ENCODE measurements at regions not wholly inside any gene's neighbourhood (a gene's known extent, or its start where the extent isn't known, plus 50 kb on each side); places are given as distances from the start of the nearest gene placed in this dataset.

DNA sequence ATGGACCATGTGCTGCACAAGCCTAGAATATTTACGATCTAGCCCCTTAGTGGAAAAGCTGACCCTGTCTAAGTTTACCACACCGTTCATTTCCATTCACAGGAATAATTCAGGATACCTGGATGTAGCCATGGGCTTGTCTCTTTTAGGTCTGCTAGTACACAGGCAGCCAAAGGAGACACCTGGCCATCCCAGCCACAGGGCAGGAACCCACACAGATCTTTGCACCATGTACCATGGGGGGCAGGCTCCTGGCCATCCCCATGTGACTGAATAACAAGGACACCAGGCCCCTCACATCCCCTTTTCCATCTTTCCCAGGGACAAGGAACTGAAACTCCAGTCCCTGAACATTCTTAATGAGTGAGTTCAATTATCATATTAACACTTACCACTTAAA is 467.3 kb upstream of the MYT1L start:
- H3K4me1 Mint-ChIP-seq, result no peaks in the 10 kb centered on the region
- peaks cover 4% of the 10 kb centered on the region for H3K9me3 Mint-ChIP-seq
- no peak overlapping the region for H3K27ac Mint-ChIP-seq
- no peak overlapping the region for H3K4me3 Mint-ChIP-seq
- ATAC-seq (replicated peaks), result no peak
- no peaks in the 10 kb centered on the region for H3K36me3 Mint-ChIP-seq (ENCODE audit: low read depth)
- peaks cover 3% of the 10 kb centered on the region for H3K27me3 Mint-ChIP-seq

DNA sequence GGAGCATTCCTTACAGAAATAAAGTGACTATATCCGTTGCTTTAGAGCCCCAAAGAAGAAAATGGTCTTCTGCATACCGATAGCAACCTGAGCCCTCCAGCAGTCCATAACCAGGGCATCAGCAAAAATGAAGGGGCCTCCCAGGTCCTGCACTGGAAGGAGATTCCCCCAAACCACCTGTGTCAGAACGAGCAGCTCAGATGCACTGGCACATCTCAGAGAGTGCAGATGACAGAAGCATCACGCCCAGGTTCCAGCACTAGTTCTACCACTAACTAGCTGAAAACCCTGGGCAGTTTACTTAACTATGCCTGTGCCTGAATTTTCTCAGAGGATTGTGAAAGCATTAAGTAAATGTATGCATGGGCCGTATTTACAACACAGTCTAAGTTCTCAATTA is 466.7 kb upstream of the MYT1L start:
- peaks cover 4% of the 10 kb centered on the region for H3K27me3 Mint-ChIP-seq

DNA sequence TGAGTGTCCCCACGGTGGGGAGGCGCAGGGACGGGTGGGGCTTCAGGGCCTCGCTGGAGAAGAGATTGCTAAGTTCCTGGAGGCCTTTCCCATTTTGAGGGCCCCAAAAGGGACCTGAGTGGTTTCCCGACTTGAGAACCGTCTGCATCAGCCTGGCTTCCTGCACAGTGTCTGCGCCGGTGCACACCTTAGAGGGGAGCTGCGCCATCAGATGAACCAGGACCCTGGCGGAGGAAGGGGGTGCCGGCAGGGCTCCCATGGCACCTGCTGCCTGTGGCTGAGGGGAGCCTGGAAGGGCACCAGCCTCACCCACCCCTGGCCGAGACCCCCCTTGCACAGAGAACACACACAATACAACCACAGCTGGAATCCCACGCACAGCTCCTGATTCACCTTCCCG is 465.1 kb upstream of the MYT1L start:
- Mint-ChIP-seq H3K4me3 (no peak overlapping the region), H3K36me3 (ENCODE audit: low read depth) (no peaks in the 10 kb centered on the region), H3K4me1 (no peaks in the 10 kb centered on the region), H3K27me3 (peaks cover 8% of the 10 kb centered on the region), H3K27ac (no peak overlapping the region), H3K9me3 (no peaks in the 10 kb centered on the region)
- ATAC-seq (replicated peaks), result no peak

More for the DNA sequence above, 466.7 kb upstream of the MYT1L start:
- ATAC-seq (replicated peaks), result no peak
- Mint-ChIP-seq H3K9me3 (peaks cover 4% of the 10 kb centered on the region), H3K4me1 (no peaks in the 10 kb centered on the region), H3K27ac (no peak overlapping the region), H3K36me3 (ENCODE audit: low read depth) (no peaks in the 10 kb centered on the region), H3K4me3 (no peak overlapping the region)

DNA sequence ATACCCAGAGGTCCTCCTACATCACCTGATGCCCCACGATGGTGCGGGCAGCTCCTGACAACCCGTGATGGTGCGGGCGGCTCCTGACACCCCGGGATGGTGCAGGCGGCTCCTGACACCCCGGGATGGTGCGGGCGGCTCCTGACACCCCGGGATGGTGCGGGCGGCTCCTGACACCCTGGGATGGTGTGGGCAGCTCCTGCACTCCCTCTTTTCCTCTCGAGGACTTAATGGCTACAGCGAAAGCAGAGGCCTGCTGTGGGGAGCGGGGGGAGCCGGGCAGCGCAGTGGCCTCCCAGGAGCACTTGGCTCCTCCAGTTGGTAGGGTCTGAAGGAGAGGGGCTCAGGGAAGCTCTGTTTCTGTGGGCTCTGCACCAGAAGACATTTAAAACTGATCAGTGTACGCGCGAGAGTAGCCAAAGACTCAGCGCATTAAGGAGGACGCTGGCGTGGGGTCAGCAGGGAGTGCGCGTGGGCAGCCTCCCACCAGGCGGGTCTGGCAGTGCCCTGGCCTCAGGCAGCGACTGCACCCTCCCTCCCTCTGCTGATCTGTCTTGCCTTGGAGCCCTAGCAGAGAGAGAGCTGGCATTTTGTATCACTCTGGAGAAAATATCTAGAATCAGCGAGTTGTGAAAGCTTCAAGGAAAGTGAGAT is 464.5 kb upstream of the MYT1L start:
- H3K4me1 Mint-ChIP-seq, result no peaks in the 10 kb centered on the region
- no peaks in the 10 kb centered on the region for H3K36me3 Mint-ChIP-seq (ENCODE audit: low read depth)
- no peak for ATAC-seq (replicated peaks)
- peaks cover 8% of the 10 kb centered on the region for H3K27me3 Mint-ChIP-seq
- H3K4me3 Mint-ChIP-seq, result no peak overlapping the region
- H3K27ac Mint-ChIP-seq, result no peak overlapping the region
- H3K9me3 Mint-ChIP-seq, result no peaks in the 10 kb centered on the region

DNA sequence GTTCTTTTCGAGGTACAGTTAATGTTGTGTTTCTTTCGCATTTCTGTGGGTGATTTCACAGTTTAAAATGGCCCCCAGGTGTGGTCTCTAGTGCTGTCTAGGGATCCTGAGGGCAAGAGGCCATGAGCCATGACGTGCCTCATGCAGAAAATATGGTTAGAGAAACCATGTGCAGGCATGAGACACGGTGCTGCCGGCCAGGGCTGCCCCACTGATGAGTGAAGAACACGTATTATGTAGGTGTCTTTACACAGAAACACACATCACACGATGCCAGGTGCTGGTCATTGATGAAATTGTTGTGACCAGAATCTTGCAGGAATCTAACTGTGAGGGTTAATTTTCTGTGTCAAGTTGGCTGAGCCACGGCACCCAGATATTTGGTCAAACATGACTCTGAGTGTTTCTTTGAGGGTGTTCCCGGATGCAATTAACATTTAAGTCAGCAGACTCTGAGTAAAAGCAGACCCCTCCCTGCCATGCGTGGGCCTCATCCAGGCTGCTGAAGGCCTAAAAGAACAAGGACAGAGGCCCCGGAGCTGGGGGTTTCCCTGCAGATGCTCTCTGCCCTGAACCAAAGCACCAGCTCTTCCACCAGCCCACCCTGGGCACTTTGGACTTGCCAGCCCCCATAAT is 463.0 kb upstream of the MYT1L start:
- Mint-ChIP-seq H3K27ac (no peak overlapping the region), H3K4me1 (no peaks in the 10 kb centered on the region), H3K9me3 (no peaks in the 10 kb centered on the region), H3K36me3 (ENCODE audit: low read depth) (no peaks in the 10 kb centered on the region), H3K4me3 (no peak overlapping the region), H3K27me3 (peaks cover 12% of the 10 kb centered on the region)
- ATAC-seq (replicated peaks), result no peak

DNA sequence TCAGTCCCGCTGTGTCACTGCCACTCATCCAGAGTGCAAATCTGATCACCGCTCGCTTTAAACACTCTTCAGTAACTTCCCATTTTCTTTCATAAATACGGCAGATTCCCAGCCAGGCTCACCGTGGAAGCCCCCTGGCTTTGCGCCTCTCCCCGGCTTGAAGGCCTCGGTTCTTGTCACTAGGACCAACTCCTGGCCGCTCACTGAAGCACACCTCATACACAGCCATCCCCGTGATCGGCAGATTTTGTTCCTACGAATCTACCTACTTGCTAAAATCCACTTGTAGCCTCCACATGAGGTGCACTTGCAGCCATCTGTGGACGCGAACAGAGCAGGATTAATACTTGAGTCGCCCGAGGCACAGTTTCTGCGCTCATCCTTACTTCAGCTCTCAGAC is 462.4 kb upstream of the MYT1L start:
- no peaks in the 10 kb centered on the region for H3K4me1 Mint-ChIP-seq
- H3K36me3 Mint-ChIP-seq (ENCODE audit: low read depth), result no peaks in the 10 kb centered on the region
- peaks cover 12% of the 10 kb centered on the region for H3K27me3 Mint-ChIP-seq
- H3K9me3 Mint-ChIP-seq, result no peaks in the 10 kb centered on the region
- no peak overlapping the region for H3K27ac Mint-ChIP-seq
- ATAC-seq (replicated peaks), result no peak
- H3K4me3 Mint-ChIP-seq, result no peak overlapping the region

GRCh38 chr2:2791606-2792005 is 460.5 kb upstream of the MYT1L start:
- Mint-ChIP-seq H3K9me3 (no peaks in the 10 kb centered on the region), H3K4me1 (no peaks in the 10 kb centered on the region)

GRCh38 chr2:2791031-2791430 is 460.0 kb upstream of the MYT1L start:
- H3K27me3 Mint-ChIP-seq, result peaks cover 12% of the 10 kb centered on the region
- H3K36me3 Mint-ChIP-seq (ENCODE audit: low read depth), result no peaks in the 10 kb centered on the region
- H3K4me3 Mint-ChIP-seq, result no peak overlapping the region
- no peaks in the 10 kb centered on the region for H3K9me3 Mint-ChIP-seq
- no peak overlapping the region for H3K27ac Mint-ChIP-seq
- ATAC-seq (replicated peaks), result no peak
- no peaks in the 10 kb centered on the region for H3K4me1 Mint-ChIP-seq

More at GRCh38 chr2:2791606-2792005, 460.5 kb upstream of the MYT1L start:
- peaks cover 12% of the 10 kb centered on the region for H3K27me3 Mint-ChIP-seq
- H3K36me3 Mint-ChIP-seq (ENCODE audit: low read depth), result no peaks in the 10 kb centered on the region
- ATAC-seq (replicated peaks), result no peak
- no peak overlapping the region for H3K4me3 Mint-ChIP-seq
- no peak overlapping the region for H3K27ac Mint-ChIP-seq

- ATAC-seq (replicated peaks), result no peak
- Mint-ChIP-seq H3K27me3 (peaks cover 16% of the 10 kb centered on the region), H3K4me3 (no peak overlapping the region), H3K27ac (no peak overlapping the region), H3K36me3 (ENCODE audit: low read depth) (no peaks in the 10 kb centered on the region), H3K4me1 (no peaks in the 10 kb centered on the region), H3K9me3 (peaks cover 4% of the 10 kb centered on the region)
These were observed 457.0 kb upstream of the MYT1L start for GRCh38 chr2:2788076-2788475.

GRCh38 chr2:2787301-2787907 is 456.3 kb upstream of the MYT1L start:
- no peak overlapping the region for H3K27ac Mint-ChIP-seq
- no peaks in the 10 kb centered on the region for H3K4me1 Mint-ChIP-seq
- H3K36me3 Mint-ChIP-seq (ENCODE audit: low read depth), result no peaks in the 10 kb centered on the region
- no peak for ATAC-seq (replicated peaks)
- peaks cover 15% of the 10 kb centered on the region for H3K27me3 Mint-ChIP-seq
- no peak overlapping the region for H3K4me3 Mint-ChIP-seq
- peaks cover 4% of the 10 kb centered on the region for H3K9me3 Mint-ChIP-seq

DNA sequence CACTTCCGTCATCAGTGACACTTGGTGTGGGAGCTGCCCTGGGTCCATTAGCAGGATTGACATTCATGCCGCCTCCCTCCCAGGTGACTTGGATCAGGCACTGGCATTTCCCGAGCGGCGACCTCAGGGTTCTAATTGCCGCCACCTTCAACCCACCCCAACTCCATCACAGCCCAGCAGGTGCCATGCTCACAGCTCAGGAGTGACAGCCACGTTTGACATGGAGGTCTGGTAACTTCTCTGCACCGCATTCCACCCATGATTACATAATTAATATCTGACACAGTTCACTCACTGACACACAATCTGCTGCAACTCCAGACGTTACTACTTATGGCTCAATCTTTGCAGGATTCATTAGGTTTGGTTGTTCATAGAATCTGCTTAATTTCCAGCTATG is 450.9 kb upstream of the MYT1L start:
- ATAC-seq (replicated peaks), result no peak
- peaks cover 5% of the 10 kb centered on the region for H3K4me1 Mint-ChIP-seq

GRCh38 chr2:2779727-2780126 is 448.7 kb upstream of the MYT1L start:
- peaks cover 9% of the 10 kb centered on the region for H3K27me3 Mint-ChIP-seq
- no peaks in the 10 kb centered on the region for H3K36me3 Mint-ChIP-seq (ENCODE audit: low read depth)
- peaks cover 5% of the 10 kb centered on the region for H3K4me1 Mint-ChIP-seq
- H3K27ac Mint-ChIP-seq, result no peak overlapping the region
- H3K4me3 Mint-ChIP-seq, result no peak overlapping the region
- ATAC-seq (replicated peaks), result no peak
- peaks cover 36% of the 10 kb centered on the region for H3K9me3 Mint-ChIP-seq

More for the DNA sequence above, 450.9 kb upstream of the MYT1L start:
- Mint-ChIP-seq H3K9me3 (peaks cover 27% of the 10 kb centered on the region), H3K36me3 (ENCODE audit: low read depth) (no peaks in the 10 kb centered on the region), H3K27me3 (peaks cover 8% of the 10 kb centered on the region), H3K4me3 (no peak overlapping the region), H3K27ac (no peak overlapping the region)

- Mint-ChIP-seq H3K36me3 (ENCODE audit: low read depth) (no peaks in the 10 kb centered on the region), H3K9me3 (peaks cover 34% of the 10 kb centered on the region), H3K27ac (no peak overlapping the region), H3K4me1 (peaks cover 5% of the 10 kb centered on the region), H3K27me3 (peaks cover 3% of the 10 kb centered on the region), H3K4me3 (no peak overlapping the region)
- ATAC-seq (replicated peaks), result no peak
These were observed 446.8 kb upstream of the MYT1L start for GRCh38 chr2:2777876-2778275.

DNA sequence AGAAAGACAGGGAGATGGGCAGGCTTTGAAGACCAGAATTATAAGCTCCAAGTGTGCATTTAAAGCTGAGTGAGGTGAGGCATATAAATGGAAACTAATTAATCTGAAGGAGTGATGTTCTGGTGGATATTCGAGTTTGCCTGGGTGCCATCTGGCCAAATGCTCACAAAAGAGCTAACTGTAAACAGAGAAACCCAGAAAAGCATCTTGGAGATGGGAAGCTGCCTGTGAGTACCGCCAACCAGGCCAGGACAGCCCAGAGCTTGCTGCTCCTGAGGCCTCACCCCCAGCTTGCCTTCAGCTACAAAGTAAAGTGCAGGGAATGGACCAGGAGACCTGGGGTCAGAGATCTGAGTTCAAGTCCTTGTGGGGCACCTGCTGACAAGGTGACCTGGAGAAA is 446.1 kb upstream of the MYT1L start:
- H3K27me3 Mint-ChIP-seq, result peaks cover 3% of the 10 kb centered on the region
- ATAC-seq (replicated peaks), result no peak
- no peak overlapping the region for H3K27ac Mint-ChIP-seq
- no peak overlapping the region for H3K4me3 Mint-ChIP-seq
- peaks cover 35% of the 10 kb centered on the region for H3K9me3 Mint-ChIP-seq
- H3K4me1 Mint-ChIP-seq, result peaks cover 5% of the 10 kb centered on the region
- H3K36me3 Mint-ChIP-seq (ENCODE audit: low read depth), result no peaks in the 10 kb centered on the region

DNA sequence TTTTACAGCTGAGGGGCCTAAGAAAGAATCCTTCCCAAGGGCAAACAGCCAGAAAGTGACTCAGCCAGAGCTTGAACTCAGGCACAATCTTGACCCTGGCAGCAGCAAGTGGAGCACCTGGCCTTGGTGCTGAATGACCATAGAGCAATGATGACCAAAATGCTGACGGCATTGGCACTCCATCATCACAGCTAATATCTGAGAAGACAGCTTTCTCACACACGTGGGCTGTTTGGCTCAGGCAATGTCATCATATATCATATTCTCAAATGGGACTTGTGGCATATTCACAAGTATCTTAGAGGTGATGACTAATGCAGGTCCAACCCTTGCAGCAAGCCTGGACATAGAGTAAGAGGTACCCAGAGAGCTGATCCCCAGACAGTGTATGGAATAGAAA is 443.9 kb upstream of the MYT1L start:
- no peak for ATAC-seq (replicated peaks)
- Mint-ChIP-seq H3K4me3 (no peak overlapping the region), H3K36me3 (ENCODE audit: low read depth) (no peaks in the 10 kb centered on the region), H3K27ac (no peak overlapping the region), H3K9me3 (peaks cover 24% of the 10 kb centered on the region), H3K27me3 (peaks cover 3% of the 10 kb centered on the region), H3K4me1 (no peaks in the 10 kb centered on the region)

Measured in activated T-helper 17 cell treated with anti-CD3 and anti-CD28 coated beads, Interleukin-2, amount 50 U/mL, for 72 hours (primary cell).